H1 (cell line): ENCODE measurements at regions not wholly inside any gene's neighbourhood (a gene's known extent, or its start where the extent isn't known, plus 50 kb on each side); places are given as distances from the start of the nearest gene placed in this dataset.
A peak's percentile ranks its signal among the peaks of the same experiment; 100 is the strongest.

ENCODE experiments used
- CTCF ChIA-PET: fragments of 300-600 bp; sonication (Branson Sonifier 250); formaldehyde crosslinking; loops from one replicate; lab custom pipeline; 2021; ENCODE audit not compliant: partially characterized antibody; lab: Charles Lee
- POLR2A ChIA-PET: fragments of 300-600 bp; sonication (Branson Sonifier 250); formaldehyde crosslinking; loops from one replicate; lab custom pipeline; 2021; ENCODE audit warnings: inconsistent platforms; ENCODE audit not compliant: partially characterized antibody; lab: Charles Lee
- DNase-seq, 2 experiments: peaks; one replicate each; pipeline versions ENCODE4 v3.0.0 to v3.0.0-alpha.2; 2010 to 2022; ENCODE audit warnings: low spot score in 2 of 2, low read depth in 1 of 2, mixed read lengths in 1 of 2
- FAIRE-seq: peaks from 2 replicates; lab custom pipeline; 2011; peaks lifted over from hg19 to GRCh38; lab: Jason Lieb, UNC
- H2AFZ ChIP-seq: 2 replicates; pipeline ENCODE4 v1.8.1; 2012; ENCODE audit warnings: low read length, inconsistent platforms
- H2AK5ac ChIP-seq: 2 replicates; pipeline ENCODE4 v1.6.1; 2013; ENCODE audit warnings: low read depth, low read length
- H2BK120ac ChIP-seq: replicated peaks from 2 replicates; pipeline ENCODE3; 2013; ENCODE audit warnings: low read depth, low read length, inconsistent platforms
- H2BK12ac ChIP-seq: 2 replicates; pipeline ENCODE4 v1.6.1; 2013; ENCODE audit warnings: low read depth, low read length
- H2BK15ac ChIP-seq: 2 replicates; pipeline ENCODE4 v1.6.1; 2013; ENCODE audit warnings: low read length
- H2BK20ac ChIP-seq: 2 replicates; pipeline ENCODE4 v1.6.1; 2013; ENCODE audit warnings: low read length
- H2BK5ac ChIP-seq: 2 replicates; pipeline ENCODE4 v1.6.1; 2013; ENCODE audit warnings: low read depth, low read length
- H3K14ac ChIP-seq: 2 replicates; pipeline ENCODE4 v1.6.1; 2013; ENCODE audit warnings: inconsistent platforms; ENCODE audit not compliant: insufficient read length
- H3K18ac ChIP-seq: 2 replicates; pipeline ENCODE4 v1.6.1; 2013; ENCODE audit warnings: low read length; ENCODE audit errors: extremely low read depth
- H3K23ac ChIP-seq: 2 replicates; pipeline ENCODE4 v1.6.1; 2013; ENCODE audit warnings: inconsistent platforms; ENCODE audit not compliant: insufficient read length
- H3K23me2 ChIP-seq: 2 replicates; pipeline ENCODE4 v1.6.1; 2013; ENCODE audit warnings: low read depth, low read length
- H3K27ac ChIP-seq: 2 replicates; pipeline ENCODE4 v1.6.1; 2011; ENCODE audit warnings: low read depth, low read length, inconsistent platforms
- H3K27me3 ChIP-seq, 4 experiments: replicated peaks in 1 of 4; 1 replicate in 1 of 4; 2 replicates in 3 of 4; pipeline versions ENCODE4 v1.6.1 to v1.8.1; 2011 to 2013; ENCODE audit warnings: low read length in 3 of 4, mild to moderate bottlenecking in 3 of 4, inconsistent platforms in 2 of 4, mixed read lengths in 2 of 4, moderate library complexity in 1 of 4; ENCODE audit not compliant: control insufficient read depth in 3 of 4, insufficient read depth in 3 of 4; ENCODE audit errors: extremely low read depth in 1 of 4
- H3K36me3 ChIP-seq, 4 experiments: 2 replicates each; pipeline versions ENCODE4 v1.6.1 to v1.8.1; 2011 to 2013; ENCODE audit warnings: mild to moderate bottlenecking in 4 of 4, low read length in 3 of 4, moderate library complexity in 2 of 4, control low read depth in 1 of 4, inconsistent platforms in 1 of 4; ENCODE audit not compliant: insufficient read depth in 4 of 4, control insufficient read depth in 2 of 4
- H3K4ac ChIP-seq: replicated peaks from 2 replicates; pipeline ENCODE3; 2013; ENCODE audit warnings: low read length, low read depth, mixed read lengths, inconsistent platforms; ENCODE audit not compliant: insufficient read length
- H3K4me1 ChIP-seq, 4 experiments: replicated peaks in 1 of 4; 1 replicate in 1 of 4; 2 replicates in 3 of 4; pipeline versions ENCODE4 v1.6.1 to v1.8.1; 2011 to 2013; ENCODE audit warnings: low read length in 3 of 4, inconsistent platforms in 2 of 4, mixed read lengths in 1 of 4; ENCODE audit not compliant: insufficient read depth in 4 of 4, control insufficient read depth in 3 of 4
- H3K4me2 ChIP-seq, 2 experiments: 2 replicates each; pipeline versions ENCODE4 v1.6.1 to v1.8.1; 2011 to 2013; ENCODE audit warnings: low read depth in 2 of 2, low read length in 2 of 2, control low read depth in 1 of 2, inconsistent platforms in 1 of 2, mild to moderate bottlenecking in 1 of 2; ENCODE audit not compliant: insufficient read depth in 1 of 2
- H3K4me3 ChIP-seq, 4 experiments: fragments of 200-600, 300-600 bp in 1 of 4; sonication (generic), shearing (Covaris generic), sonication (Bioruptor Twin) in 1 of 4; 2 replicates each; pipeline versions ENCODE4 v1.5.1 to v1.8.1; 2011 to 2016; ENCODE audit warnings: low read length in 4 of 4, low read depth in 3 of 4, control low read depth in 2 of 4, inconsistent platforms in 2 of 4, mild to moderate bottlenecking in 2 of 4, mixed read lengths in 1 of 4, moderate library complexity in 1 of 4; ENCODE audit not compliant: insufficient read depth in 2 of 4; ENCODE audit errors: extremely low read depth in 1 of 4
- H3K56ac ChIP-seq: replicated peaks from 2 replicates; pipeline ENCODE3; 2013; ENCODE audit warnings: low read depth, mild to moderate bottlenecking, mixed read lengths, low read length, inconsistent platforms; ENCODE audit not compliant: insufficient read length
- H3K79me1 ChIP-seq: 2 replicates; pipeline ENCODE4 v1.6.1; 2013; ENCODE audit warnings: low read depth, low read length, control low read depth
- H3K79me2 ChIP-seq, 2 experiments: 2 replicates each; pipeline versions ENCODE4 v1.6.1 to v1.8.1; 2012 to 2013; ENCODE audit warnings: low read length in 2 of 2, mild to moderate bottlenecking in 2 of 2, inconsistent platforms in 1 of 2; ENCODE audit not compliant: insufficient read depth in 2 of 2, control insufficient read depth in 1 of 2
- H3K9ac ChIP-seq, 4 experiments: replicated peaks in 1 of 4; 1 replicate in 1 of 4; 2 replicates in 3 of 4; pipeline versions ENCODE4 v1.6.1 to v1.8.1; 2011 to 2013; ENCODE audit warnings: low read depth in 3 of 4, low read length in 3 of 4, control low read depth in 2 of 4, mild to moderate bottlenecking in 2 of 4, moderate library complexity in 2 of 4, inconsistent platforms in 1 of 4; ENCODE audit errors: extremely low read depth in 1 of 4
- H3K9me3 ChIP-seq, 2 experiments: 2 replicates each; pipeline versions ENCODE4 v1.6.1 to v1.8.1; 2012 to 2013; ENCODE audit warnings: mild to moderate bottlenecking in 2 of 2, moderate library complexity in 2 of 2, control low read depth in 1 of 2, inconsistent platforms in 1 of 2, low read depth in 1 of 2, low read length in 1 of 2, mixed read lengths in 1 of 2; ENCODE audit not compliant: insufficient read depth in 2 of 2
- H4K20me1 ChIP-seq, 2 experiments: replicated peaks in 1 of 2; 2 replicates each; pipeline versions ENCODE3 to v1.8.1; 2011 to 2013; ENCODE audit warnings: inconsistent platforms in 2 of 2, low read length in 2 of 2, mild to moderate bottlenecking in 1 of 2; ENCODE audit not compliant: insufficient read depth in 2 of 2, control insufficient read depth in 1 of 2
- H4K5ac ChIP-seq: 2 replicates; pipeline ENCODE4 v1.6.1; 2013; ENCODE audit warnings: low read length, low read depth, mixed read lengths, inconsistent platforms; ENCODE audit not compliant: insufficient read length
- H4K8ac ChIP-seq: 2 replicates; pipeline ENCODE4 v1.8.0; 2013; ENCODE audit warnings: mild to moderate bottlenecking, moderate library complexity, low read length, inconsistent platforms; ENCODE audit not compliant: insufficient read depth; ENCODE audit errors: extremely low read depth
- H4K91ac ChIP-seq: replicated peaks from 2 replicates; pipeline ENCODE3; 2013; ENCODE audit warnings: low read length, mixed read lengths, inconsistent platforms; ENCODE audit not compliant: insufficient read length
- CBX8 ChIP-seq: fragments of 300-800, 300-1000 bp; sonication (generic); IDR thresholded peaks from 2 replicates; pipeline ENCODE4 v1.7.1; 2016; ENCODE audit warnings: low read depth, low read length, borderline replicate concordance
- CREB1 ChIP-seq: IDR thresholded peaks from 2 replicates; pipeline ENCODE4 v1.6.1; 2012; ENCODE audit warnings: inconsistent platforms
- JUN ChIP-seq: IDR thresholded peaks from 2 replicates; pipeline ENCODE4 v1.6.1; 2011; ENCODE audit warnings: low read depth, mild to moderate bottlenecking, improper control_type of control experiment, low read length
- RAD21 ChIP-seq, 2 experiments: IDR thresholded peaks in 1 of 2; conservative IDR thresholded peaks in 1 of 2; 2 replicates each; pipeline ENCODE4 v1.6.1; 2011; ENCODE audit warnings: low read depth in 2 of 2, low read length in 2 of 2, improper control_type of control experiment in 1 of 2, inconsistent platforms in 1 of 2, mild to moderate bottlenecking in 1 of 2, moderate library complexity in 1 of 2

DNA sequence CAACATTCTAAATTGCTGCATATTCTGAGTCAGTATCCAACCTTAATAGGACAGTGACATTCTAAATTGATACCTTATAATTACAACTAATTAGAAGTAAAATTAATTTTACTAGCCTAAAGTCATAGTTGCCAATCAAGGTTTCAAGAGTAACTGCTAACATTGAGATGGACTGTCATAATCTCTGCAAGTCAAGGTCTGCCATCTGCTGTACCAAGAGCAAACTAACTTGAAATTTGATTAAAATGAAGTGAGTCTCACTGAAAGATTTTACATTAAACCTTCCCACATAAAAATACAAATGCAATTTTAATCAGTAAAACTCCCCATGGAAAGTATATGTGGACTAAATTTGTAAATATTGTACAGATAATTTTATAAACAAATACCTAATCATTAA is 235.3 kb downstream of the PRDM9 start:
- no peak overlapping the region for H4K5ac ChIP-seq
- no peak for DNase-seq
- H3K23me2 ChIP-seq: no peaks in the 10 kb centered on the region; the same call in 1 of the 2 replicates
- H2BK15ac ChIP-seq: no peak overlapping the region
- H2BK5ac ChIP-seq: no peak overlapping the region
- H2AK5ac ChIP-seq: no peak overlapping the region
- H3K14ac ChIP-seq: no peak overlapping the region
- ChIA-PET POLR2A (no interaction called here), CTCF (interaction anchor here (0.6 to 1.1 kb wide), 2 partner anchors 178 to 533 kb away, joined by 3 to 4 read pairs; no protein-coding TSS in a partner anchor)
- H3K4me1 ChIP-seq: no peaks in the 10 kb centered on the region
- no peak overlapping the region for H4K8ac ChIP-seq
- no peak overlapping the region for H2AFZ ChIP-seq
- H4K20me1 ChIP-seq: no peaks in the 10 kb centered on the region
- H3K4me3 ChIP-seq: no peak overlapping the region
- no peak overlapping the region for H2BK20ac ChIP-seq
- H3K9ac ChIP-seq: no peak overlapping the region
- H3K27me3 ChIP-seq: no peaks in the 10 kb centered on the region
- FAIRE-seq: no peak
- no peak overlapping the region for H3K23ac ChIP-seq
- H3K36me3 ChIP-seq: no peaks in the 10 kb centered on the region
- no peak overlapping the region for H2BK12ac ChIP-seq
- H3K79me1 ChIP-seq: no peaks in the 10 kb centered on the region
- no peak overlapping the region for H3K27ac ChIP-seq
- H3K56ac ChIP-seq: no peak overlapping the region
- no peak overlapping the region for H4K91ac ChIP-seq
- H3K4ac ChIP-seq: no peak overlapping the region
- H3K18ac ChIP-seq: no peak overlapping the region
- H3K4me2 ChIP-seq: no peak overlapping the region
- TF ChIP-seq RAD21 (IDR thresholded peaks at IDR 0.05 in 1 of 2, conservative IDR thresholded peaks at IDR 0.05 in 1 of 2; ENCODE audit: low read depth in 2 of 2, low read length in 2 of 2) (peak in 1 of 2 experiments; percentile 32; a peak in 3 of 4 replicates), CBX8 (no peak), JUN (no peak), CREB1 (no peak)
- H3K79me2 ChIP-seq: no peaks in the 10 kb centered on the region
- H2BK120ac ChIP-seq: no peak overlapping the region
- no peaks in the 10 kb centered on the region for H3K9me3 ChIP-seq
